Glomerular visceral epithelial cell (primary cell): ENCODE measurements at regions not wholly inside any gene's neighbourhood (a gene's known extent, or its start where the extent isn't known, plus 50 kb on each side); places are given as distances from the start of the nearest gene placed in this dataset.
A peak's percentile ranks its signal among the peaks of the same experiment; 100 is the strongest.
"Not testable (repeated sequence)": the region's sequence is repeated elsewhere in the genome, so short reads cannot be mapped to it uniquely, and the experiment has no call there.

Source experiments
- DNase-seq: peaks from one replicate; pipeline ENCODE4 v3.0.0-alpha.2; 2016; ENCODE audit errors: extremely low spot score

- no peak for DNase-seq
These were observed 168.2 kb upstream of the NR2F2 start for GRCh38 chr15:96162322-96162721.

GRCh38 chr15:96165081-96165480, 165.4 kb upstream of the NR2F2 start:
- no peak for DNase-seq

- DNase-seq, result no peak
These were observed 164.7 kb upstream of the NR2F2 start for GRCh38 chr15:96165775-96166174.

- no peak for DNase-seq
These were observed 164.0 kb upstream of the NR2F2 start for GRCh38 chr15:96166223-96167200.

- not testable (repeated sequence) for DNase-seq
These were observed 159.9 kb upstream of the NR2F2 start for GRCh38 chr15:96170616-96170978.

GRCh38 chr15:96170979-96171739, 159.3 kb upstream of the NR2F2 start:
- DNase-seq, result peak; percentile 55

- peak; percentile 15 for DNase-seq
These were observed 158.6 kb upstream of the NR2F2 start for GRCh38 chr15:96171853-96172296.

- DNase-seq, result no peak
These were observed 158.1 kb upstream of the NR2F2 start for GRCh38 chr15:96172417-96172816.

GRCh38 chr15:96176831-96177230, 153.7 kb upstream of the NR2F2 start:
- no peak for DNase-seq

- DNase-seq, result no peak
These were observed 153.2 kb upstream of the NR2F2 start for GRCh38 chr15:96177279-96177678.

GRCh38 chr15:96180087-96180748, 150.3 kb upstream of the NR2F2 start:
- no peak for DNase-seq

- no peak for DNase-seq
These were observed 149.3 kb upstream of the NR2F2 start for GRCh38 chr15:96181217-96181616.

- no peak for DNase-seq
These were observed 148.6 kb upstream of the NR2F2 start for GRCh38 chr15:96181873-96182301.

GRCh38 chr15:96182736-96183513, 147.6 kb upstream of the NR2F2 start:
- no peak for DNase-seq

- no peak for DNase-seq
These were observed 147.0 kb upstream of the NR2F2 start for GRCh38 chr15:96183514-96183850.

GRCh38 chr15:96183867-96184266, 146.6 kb upstream of the NR2F2 start:
- DNase-seq, result no peak

- no peak for DNase-seq
These were observed 146.2 kb upstream of the NR2F2 start for GRCh38 chr15:96184297-96184696.

- DNase-seq, result no peak
These were observed 144.4 kb upstream of the NR2F2 start for GRCh38 chr15:96186105-96186504.

- DNase-seq, result no peak
These were observed 142.9 kb upstream of the NR2F2 start for GRCh38 chr15:96187341-96188305.

GRCh38 chr15:96197721-96198120, 132.8 kb upstream of the NR2F2 start:
- no peak for DNase-seq
